GM19025 (cell line): ENCODE measurements at regions not wholly inside any gene's neighbourhood (a gene's known extent, or its start where the extent isn't known, plus 50 kb on each side); places are given as distances from the start of the nearest gene placed in this dataset.
"Not testable (repeated sequence)": the region's sequence is repeated elsewhere in the genome, so short reads cannot be mapped to it uniquely, and the experiment has no call there.

Experiments used
- ATAC-seq: cut with Tn5 transposase; IDR thresholded peaks from one replicate; pipeline ENCODE4 v1.9.1; 2021; ENCODE audit warnings: mild to moderate bottlenecking, low read depth, moderate library complexity; ENCODE audit not compliant: unreplicated experiment

DNA sequence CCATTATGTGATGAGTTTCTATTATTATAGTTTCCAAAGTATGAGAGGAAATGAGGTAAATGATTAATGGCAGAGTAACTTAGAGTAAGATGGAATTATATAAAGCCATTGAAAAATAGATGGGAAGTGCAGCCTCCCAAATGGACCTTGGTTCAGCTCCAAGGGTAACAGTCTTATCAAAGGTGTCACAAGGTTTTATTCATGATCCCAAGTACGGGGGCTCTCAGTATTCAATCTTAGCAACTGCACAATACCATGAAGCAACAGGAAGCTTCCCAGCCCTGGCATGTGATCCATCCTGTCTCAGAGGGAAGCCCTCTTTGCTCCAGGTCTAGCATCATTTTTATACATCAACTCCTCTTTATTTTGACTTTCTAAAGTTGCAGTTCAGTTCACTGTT is 948.2 kb downstream of the GALC start:
- ATAC-seq: no peak

DNA sequence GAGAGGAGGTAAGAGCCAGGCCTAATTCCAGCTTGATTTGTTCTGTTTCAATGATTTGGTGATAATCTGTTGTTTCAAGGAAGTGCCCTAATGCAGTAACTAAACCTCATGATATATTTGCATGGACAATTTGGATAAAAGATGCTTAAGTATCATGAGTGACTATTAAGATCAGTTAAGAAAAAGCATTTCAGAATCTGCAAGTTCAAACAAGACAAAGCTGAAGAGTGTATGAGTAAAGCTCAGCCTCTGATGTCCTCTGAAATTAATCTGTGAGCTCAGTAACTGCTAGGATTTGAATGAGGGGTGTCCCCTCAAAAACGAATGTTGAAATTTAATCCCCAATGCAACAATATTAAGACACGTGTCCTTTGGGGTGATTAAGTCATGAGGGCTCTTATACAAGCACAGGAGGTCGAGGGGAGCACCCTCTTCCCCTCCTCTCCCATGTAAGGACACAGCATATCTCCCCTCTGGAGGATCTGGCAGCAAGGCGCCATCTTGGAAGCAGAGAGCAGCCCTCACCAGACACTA is 949.2 kb downstream of the GALC start:
- no peak for ATAC-seq

DNA sequence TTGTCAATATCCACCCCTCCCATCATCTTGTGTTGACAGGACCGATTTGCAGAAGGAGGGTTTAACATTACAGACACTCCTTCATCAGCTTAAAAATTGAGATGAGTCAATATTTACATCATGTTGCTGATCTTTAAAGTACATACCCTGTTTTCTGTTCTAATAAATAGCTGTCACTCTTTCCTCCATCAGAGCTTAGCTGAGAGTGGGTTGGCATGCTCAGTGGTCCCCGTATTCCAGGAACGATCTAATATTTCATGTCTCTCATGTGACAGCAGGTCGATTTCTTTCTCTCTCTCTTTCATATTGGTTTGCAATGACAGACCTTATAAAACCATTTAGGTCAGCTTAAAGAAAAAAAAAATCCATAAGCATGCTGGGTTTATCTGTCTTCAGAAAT is 950.6 kb downstream of the GALC start:
- ATAC-seq: no peak

DNA sequence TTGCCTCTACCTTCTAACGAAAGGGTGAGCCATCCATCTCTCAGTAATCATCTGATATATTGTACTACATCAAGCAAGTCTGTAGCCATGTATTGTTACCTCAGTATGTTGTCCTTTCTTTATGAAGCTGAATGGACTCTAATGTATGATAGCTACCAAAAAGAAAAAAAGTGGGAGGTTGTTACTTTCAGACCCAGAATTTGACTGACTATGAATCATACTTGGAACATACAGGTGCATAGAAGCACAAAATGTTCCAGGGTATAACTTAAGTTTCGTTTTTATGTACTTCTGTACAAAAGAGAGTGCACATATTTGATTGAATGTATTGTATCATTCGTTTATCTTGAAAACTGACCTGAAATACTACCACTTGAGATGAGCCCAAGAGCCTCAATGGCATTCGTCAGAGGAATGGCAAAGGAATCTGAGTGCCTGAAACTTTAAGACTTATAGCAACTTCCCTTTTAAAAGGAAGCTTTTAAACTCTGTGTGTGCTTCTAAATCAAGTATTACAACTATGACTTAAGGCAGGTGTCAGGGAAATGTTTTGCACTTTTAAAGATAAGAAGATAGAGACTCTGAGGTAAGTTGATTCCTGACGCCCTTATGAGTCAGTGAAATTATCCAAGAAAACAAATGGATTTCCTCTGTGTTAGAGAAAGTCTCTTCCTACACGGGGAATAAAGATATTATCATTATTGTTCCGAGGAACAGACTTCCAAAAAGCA is 951.5 kb downstream of the GALC start:
- ATAC-seq: no peak

DNA sequence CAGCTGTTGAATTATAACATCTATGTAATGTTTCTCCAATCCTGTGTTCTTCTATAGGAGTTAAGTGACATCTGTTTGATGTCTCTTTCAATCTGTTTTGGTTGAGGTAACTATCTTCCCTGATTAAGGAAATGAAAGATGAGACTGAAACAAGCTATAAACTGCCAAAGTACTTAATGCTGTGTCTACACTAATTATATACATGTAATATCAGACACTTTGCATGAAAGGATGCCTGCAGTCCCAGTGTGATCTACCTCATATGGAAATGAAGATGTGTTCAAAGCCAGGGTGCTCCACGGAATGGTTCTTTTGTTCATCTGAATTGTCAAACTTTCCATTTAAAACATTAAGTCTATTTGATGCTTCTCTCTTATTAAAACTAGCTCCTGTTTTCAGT is 958.3 kb downstream of the GALC start:
- ATAC-seq: no peak

DNA sequence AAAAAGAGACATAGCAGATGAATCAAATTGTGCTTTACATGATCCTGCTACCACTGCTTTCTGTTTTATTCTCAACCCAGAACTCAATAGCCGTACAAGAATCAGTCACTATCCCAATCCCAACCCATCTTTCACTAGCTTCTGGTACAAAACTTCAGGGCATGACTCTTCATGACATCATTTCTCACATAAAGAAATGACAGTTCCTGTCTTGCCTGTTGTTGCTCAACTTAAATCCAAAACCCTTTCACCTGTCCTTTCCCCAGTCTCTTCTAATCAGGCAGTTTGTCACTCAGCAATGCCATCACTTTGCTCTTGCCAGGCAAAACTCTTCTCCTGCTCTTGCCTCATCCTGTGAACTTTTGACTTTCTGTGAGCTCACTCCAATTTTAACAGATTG is 962.8 kb downstream of the GALC start:
- ATAC-seq: no peak

DNA sequence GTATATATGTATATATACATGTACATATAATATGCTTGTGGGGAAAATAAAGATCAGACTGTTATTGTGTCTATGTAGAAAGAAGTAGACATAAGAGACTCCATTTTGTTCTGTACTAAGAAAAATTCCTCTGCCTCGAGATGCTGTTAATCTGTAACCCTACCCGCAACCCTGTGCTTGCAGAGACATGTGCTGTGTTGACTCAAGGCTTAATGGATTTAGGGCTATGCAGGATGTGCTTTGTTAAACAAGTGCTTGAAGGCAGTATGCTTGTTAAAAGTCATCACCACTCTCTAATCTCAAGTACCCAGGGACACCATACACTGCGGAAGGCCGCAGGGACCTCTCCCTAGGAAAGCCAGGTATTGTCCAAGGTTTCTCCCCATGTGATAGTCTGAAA is 972.9 kb downstream of the GALC start:
- ATAC-seq: not testable (repeated sequence)

DNA sequence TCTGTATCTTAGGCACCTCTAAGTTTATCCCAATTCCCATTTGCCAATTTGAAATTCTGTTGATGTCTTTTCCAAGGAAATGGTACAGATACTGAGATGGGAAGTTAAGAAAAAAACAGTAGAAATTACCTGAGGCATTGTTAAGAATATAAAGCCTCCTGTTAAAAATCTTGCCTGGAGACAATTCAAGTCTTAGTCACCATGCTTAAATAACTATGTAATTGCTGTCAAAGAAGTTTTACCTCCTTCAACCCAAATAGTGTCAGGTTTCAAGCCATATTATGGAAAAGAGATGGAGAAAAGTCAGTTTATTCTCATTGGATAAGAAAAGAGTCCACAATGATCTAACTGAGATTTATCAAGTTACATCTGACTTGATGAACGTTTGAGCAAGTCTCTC is 974.7 kb downstream of the GALC start:
- ATAC-seq: no peak

DNA sequence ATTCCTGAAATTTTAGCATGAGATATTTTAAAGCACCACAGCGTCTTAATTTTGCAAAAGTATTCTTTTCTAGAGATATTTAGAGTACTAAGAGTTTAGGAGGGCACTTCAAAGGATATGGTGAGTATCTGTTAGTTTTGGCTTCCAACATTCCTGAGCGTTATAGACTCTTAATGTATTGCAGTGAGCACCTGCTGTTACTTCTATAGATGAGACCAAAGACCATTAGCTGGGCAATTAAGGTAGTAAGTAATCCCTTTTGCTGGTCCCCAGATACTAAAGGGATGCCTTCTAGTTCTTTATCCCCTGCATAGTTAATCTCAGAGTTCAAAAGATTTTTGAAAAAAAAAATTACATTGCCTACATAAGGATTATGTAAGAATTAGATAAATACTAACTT is 975.6 kb downstream of the GALC start:
- ATAC-seq: no peak

DNA sequence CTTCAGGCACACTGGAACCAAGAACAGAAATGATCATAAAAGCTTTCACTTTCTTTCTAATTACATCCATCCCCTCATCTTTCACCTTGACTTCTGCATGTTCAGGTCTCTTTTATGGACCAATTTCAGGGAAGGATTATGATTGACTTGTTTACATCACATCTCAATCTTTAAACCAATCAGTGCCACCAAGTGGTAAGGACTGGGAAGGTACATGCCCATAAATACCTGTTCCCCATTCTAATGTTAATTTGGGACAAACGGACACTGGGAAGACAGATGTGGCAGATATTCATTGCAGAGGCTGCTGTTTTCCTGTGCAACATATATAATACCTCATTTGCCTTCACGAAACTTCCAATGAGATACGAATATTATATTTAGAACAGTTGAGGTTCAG is 978.1 kb downstream of the GALC start:
- no peak for ATAC-seq

DNA sequence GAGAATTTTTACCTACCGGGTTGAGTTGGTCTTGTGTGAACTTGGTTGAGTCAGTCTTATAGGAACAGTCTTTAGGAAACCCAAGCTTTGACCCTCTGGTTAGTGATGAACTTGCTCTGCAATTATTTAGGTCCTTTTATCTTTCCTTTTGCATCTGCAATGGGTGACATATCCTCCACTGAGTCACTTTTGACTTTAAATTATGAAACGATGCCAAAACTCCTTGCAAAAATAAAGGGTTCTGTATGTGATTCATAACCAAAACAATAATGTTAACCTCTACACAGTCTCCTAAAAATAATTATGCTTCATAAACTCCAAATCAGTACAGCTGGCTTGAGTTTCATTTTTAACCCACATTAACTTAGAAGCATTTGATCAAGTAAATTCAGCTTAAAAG is 979.4 kb downstream of the GALC start:
- no peak for ATAC-seq

DNA sequence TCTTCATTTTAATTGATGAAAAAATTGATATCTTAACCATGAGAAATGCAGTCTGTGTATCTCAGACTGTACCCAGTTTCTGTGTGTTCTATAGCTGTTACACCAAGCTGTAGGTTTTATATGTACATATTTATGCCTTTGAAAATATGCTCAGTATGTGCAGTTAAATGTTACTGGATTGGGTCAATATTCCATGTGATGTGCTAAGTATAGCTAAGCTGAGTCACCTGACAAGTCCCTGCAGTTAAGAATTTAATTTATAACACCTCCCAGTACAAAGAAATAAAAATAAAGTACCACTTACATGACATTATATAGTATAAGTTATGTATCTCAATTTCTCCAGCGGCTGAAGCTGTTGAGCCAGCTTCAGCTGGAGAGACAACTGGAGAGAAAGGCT is 984.0 kb downstream of the GALC start:
- no peak for ATAC-seq

DNA sequence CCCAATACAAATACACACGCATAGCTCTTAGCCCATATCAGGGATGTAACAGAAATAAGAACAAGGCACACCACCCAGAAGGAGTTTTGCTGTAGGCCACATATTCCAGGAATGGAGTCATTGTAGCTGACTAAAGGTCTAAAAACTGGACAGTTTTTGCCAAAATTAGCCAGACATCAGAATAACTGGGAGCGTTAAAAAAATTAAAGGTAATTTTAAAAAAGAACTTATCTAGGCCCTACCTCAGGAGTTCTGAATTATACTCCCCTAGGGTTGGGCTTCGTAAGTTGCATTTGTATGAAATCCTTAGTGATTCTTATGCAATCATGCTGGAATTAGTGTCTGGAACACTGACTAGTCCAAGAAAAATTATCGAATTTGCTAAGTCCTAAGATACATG is 987.7 kb downstream of the GALC start:
- ATAC-seq: no peak

DNA sequence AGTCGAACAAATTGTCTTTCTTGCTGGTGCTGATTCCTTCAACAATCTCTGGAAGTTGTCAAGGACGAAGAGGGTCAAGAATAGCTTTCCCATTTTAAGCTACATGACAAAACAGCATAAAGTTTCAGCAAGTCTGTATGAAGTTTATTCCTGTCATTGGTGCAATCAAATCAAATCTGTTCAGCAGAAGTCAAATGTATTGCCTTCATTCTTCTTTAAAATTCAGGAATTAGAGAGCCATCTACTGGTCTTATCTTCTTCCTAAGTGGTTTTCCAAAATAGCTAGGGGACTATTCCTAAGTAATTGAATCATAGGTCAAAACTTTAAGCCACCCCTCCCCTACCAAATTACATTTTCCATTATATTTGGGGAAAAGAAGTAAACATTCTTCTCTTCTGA is 990.2 kb downstream of the GALC start:
- ATAC-seq: no peak

DNA sequence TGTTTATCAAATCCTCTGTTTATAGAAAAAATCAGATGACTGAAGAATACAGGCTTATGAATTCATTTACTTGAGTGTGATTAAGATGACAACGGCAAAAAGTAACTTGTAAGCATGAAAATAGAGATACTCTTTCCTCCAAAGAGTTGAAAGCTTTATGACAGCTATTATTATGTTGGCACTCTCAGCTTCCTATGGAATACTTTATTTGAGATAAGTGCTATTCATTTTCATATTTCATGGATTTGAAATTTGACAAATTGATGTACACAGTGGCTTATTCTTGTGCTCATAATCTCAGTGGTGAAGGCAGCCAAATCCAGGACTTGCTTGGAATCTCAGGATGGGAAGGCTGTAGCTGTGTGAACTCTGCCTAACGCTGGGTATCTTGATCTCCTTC is 991.6 kb downstream of the GALC start:
- ATAC-seq: no peak

DNA sequence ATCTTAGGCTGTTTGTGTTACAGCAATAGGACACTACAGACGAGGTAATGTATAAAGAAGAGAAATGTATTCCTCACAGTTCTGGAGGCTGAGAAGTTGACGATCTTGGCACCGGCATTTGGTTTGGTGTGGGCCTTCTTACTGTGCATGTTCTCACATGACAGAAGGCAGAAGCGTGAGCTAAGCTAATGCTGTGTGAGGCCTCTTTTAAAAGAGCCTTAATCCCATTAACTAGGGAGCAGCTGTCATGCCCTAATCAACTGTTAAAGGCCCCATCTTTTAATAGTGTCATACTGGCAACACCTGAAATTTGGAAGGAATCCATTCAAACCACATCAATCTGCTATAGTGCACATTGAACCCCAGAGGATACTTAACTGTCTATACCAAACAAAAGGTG is 992.9 kb downstream of the GALC start:
- ATAC-seq: no peak

DNA sequence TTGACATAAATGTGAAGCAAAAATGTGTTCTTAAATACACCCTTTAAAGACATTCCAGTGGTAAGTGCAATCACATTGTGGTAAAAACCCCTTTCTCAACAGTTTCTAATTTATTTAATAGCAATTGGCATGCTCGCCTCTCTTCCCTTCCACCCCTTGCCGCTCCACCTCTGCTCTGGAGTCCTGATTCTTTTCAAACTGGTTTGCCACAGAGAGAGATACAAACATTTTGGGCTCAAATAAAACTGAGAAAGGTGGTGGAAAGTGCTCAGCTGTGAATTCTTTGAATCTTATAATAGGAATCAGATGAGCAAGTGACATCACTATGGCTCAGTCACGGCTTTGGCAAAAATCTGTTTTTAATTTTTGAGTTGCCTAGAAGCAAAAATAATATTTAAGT is 993.9 kb downstream of the GALC start:
- ATAC-seq: no peak

DNA sequence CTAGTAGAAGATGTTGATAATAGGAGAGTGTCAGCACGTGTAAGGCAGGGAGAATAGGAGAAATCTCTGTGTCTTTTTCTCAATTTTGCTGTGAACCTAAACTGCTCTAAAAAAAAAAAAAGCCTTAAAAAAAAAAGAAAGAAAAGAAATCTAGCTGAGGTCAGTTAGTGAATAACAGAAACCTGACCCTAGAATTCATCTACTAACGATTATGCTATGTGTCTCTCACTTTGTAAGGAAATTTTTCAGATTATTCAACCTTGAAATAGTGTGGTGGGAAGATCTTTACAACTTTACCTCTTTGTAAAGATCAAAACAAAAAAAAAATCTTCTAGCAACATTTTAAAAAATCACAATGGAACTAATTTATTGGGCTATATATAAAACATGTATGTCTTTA is 995.7 kb downstream of the GALC start:
- ATAC-seq: no peak

DNA sequence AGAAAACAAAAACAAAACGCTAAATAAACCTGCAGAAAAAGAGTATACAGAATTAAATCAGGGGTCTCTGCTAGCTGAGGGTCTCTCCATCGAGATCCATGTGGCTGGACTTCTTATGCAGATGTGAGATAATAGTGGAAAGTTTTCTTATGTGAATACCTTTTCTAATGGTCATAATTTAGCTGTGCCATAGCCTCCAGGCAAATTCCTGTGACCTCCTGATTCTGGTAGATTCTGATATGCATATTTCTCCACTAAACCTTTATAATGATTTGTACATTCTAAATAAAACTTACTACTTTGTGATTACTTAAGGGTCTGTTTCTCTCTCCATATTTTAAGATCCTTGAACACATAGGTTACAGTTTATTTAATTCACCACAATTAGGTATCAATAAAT is 1002.6 kb downstream of the GALC start:
- ATAC-seq: no peak

DNA sequence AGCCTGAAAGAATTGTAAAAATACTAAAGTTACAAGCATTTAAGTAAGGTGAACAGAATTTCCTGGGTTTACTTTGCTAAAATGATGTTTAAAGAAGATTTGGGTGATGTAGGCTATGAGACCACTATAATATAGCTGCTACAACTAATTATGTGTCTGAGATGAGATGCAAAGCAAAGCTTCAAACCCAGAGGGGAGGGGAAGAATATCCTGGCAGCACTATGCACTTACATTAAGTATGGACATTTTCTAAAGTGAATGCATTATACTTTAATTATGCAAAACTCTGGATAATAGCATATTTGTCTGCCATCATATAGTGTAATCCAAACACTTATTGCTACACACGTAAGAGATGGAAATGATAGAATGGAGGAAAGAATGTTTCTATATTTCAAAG is 1003.7 kb downstream of the GALC start:
- ATAC-seq: no peak

DNA sequence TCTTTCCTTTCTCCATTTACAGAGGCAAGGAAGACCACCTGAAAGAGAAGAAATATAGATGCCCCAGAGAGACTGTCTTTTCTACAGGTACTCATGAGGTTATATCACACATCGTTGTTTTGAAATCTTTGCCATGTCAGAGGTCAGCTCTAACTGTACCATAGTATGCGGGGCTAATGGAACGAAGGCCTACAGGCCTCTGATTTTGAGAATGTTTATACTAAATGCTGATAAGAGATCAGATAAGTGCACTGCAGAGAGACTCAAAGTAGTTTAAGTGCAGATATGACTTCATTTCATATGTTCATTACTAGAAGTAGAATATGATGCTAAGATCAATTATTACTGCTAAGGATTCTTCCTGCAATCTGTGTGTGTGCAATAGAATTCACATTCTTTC is 1005.0 kb downstream of the GALC start:
- no peak for ATAC-seq

DNA sequence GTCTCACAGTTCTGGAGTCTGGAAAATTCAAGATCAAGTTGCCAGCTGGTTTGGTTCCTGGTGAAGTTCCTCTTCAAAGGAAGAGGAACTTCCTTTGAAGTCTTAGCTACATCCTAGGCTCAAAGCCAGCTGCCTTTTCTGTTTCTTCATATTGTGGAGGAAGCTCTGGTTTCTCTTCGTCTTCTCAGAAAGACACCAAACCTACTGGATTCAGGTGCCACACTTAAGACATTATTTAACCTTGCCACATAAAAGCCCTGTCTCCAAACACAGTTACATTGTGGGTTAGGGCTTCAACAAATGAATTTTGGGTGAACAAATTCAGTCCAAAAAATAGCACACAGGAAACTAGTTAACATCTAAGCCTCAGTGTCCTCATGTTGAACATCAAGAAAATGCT is 1019.8 kb downstream of the GALC start:
- ATAC-seq: no peak

DNA sequence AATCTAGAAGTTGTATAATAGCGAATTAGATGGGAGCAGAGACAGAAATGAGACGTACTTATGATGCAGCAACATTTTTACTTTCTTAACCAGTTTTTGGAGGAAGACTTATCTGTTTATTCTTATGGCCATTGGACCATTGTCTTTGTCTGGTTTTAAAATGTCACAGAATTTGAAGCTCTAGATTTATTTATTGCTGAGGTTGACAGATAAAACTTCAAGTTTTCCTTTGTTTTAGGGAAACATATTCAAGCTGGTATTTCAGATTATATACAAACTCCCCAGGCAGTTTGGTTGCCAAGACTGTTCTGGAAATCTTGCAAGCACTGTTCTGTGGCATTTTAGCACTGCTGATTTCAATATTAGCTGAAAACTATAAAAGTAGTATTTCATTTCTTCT is 1021.7 kb downstream of the GALC start:
- no peak for ATAC-seq
